MM.1S (cell line): ENCODE measurements at regions not wholly inside any gene's neighbourhood (a gene's known extent, or its start where the extent isn't known, plus 50 kb on each side); places are given as distances from the start of the nearest gene placed in this dataset.

ENCODE experiments used
- DNase-seq: peaks from one replicate; pipeline ENCODE4 v3.0.0-alpha.2; 2015
- H2AFZ ChIP-seq: fragments of 300-600 bp; sonication (generic); 2 replicates; pipeline ENCODE4 v1.6.0; 2016; ENCODE audit warnings: antibody characterized with exemption, low read length
- H3F3A ChIP-seq: fragments of 300-600 bp; sonication (generic); 2 replicates; pipeline ENCODE4 v1.6.1; 2016; ENCODE audit warnings: mild to moderate bottlenecking, antibody characterized with exemption, low read length, moderate library complexity, mixed read lengths; ENCODE audit not compliant: insufficient read depth
- H3K27ac ChIP-seq: fragments of 300-600 bp; sonication (generic); 2 replicates; pipeline ENCODE4 v1.5.1; 2016; ENCODE audit warnings: mild to moderate bottlenecking, low read length
- H3K27me3 ChIP-seq: fragments of 300-600 bp; sonication (generic); replicated peaks from 2 replicates; pipeline ENCODE4 v1.6.0; 2016; ENCODE audit warnings: low read length; ENCODE audit not compliant: insufficient read depth
- H3K36me3 ChIP-seq: fragments of 300-600 bp; sonication (generic); replicated peaks from 2 replicates; pipeline ENCODE4 v1.6.1; 2016; ENCODE audit warnings: mild to moderate bottlenecking, low read length, mixed read lengths; ENCODE audit not compliant: insufficient read depth
- H3K4me1 ChIP-seq: fragments of 300-600 bp; sonication (generic); 2 replicates; pipeline ENCODE4 v1.6.1; 2016; ENCODE audit warnings: low read length, mixed read lengths
- H3K4me2 ChIP-seq: fragments of 300-600 bp; sonication (generic); 2 replicates; pipeline ENCODE4 v1.6.0; 2016; ENCODE audit warnings: low read depth, low read length
- H3K4me3 ChIP-seq: fragments of 300-600 bp; sonication (generic); 2 replicates; pipeline ENCODE4 v1.5.1; 2016; ENCODE audit warnings: low read length, mixed read lengths
- H3K79me2 ChIP-seq: fragments of 300-600 bp; sonication (generic); 2 replicates; pipeline ENCODE4 v1.6.1; 2016; ENCODE audit warnings: mixed run types, low read length, mixed read lengths
- H3K9ac ChIP-seq: fragments of 300-600 bp; sonication (generic); 2 replicates; pipeline ENCODE4 v1.6.1; 2016; ENCODE audit warnings: low read length, mixed read lengths
- H3K9me2 ChIP-seq: fragments of 300-600 bp; sonication (generic); replicated peaks from 2 replicates; pipeline ENCODE4 v1.6.1; 2016; ENCODE audit warnings: mild to moderate bottlenecking, low read length, mixed read lengths; ENCODE audit not compliant: insufficient read depth
- H3K9me3 ChIP-seq: fragments of 300-600 bp; sonication (generic); replicated peaks from 2 replicates; pipeline ENCODE4 v1.6.1; 2016; ENCODE audit warnings: mild to moderate bottlenecking, low read length, mixed read lengths; ENCODE audit not compliant: insufficient read depth
- H4K20me1 ChIP-seq: fragments of 300-600 bp; sonication (generic); 2 replicates; pipeline ENCODE4 v1.6.1; 2016; ENCODE audit warnings: mild to moderate bottlenecking, low read length, moderate library complexity, mixed read lengths; ENCODE audit not compliant: insufficient read depth
- CTCF ChIP-seq: fragments of 300-600 bp; sonication (generic); IDR thresholded peaks from 2 replicates; pipeline ENCODE4 v1.5.1; 2016; ENCODE audit warnings: antibody characterized with exemption, low read length, mixed read lengths
- EZH2 ChIP-seq: fragments of 300-600 bp; sonication (generic); optimal IDR thresholded peaks from 2 replicates; pipeline ENCODE3; 2017; ENCODE audit warnings: low read depth, mild to moderate bottlenecking, antibody characterized with exemption, low read length, mixed read lengths
- EZH2phosphoT487 ChIP-seq: fragments of 300-600 bp; sonication (generic); IDR thresholded peaks from 2 replicates; pipeline ENCODE4 v1.6.1; 2018; ENCODE audit warnings: antibody characterized with exemption, low read length

- no peaks in the 10 kb centered on the region for H3K9me2 ChIP-seq
- H3K9ac ChIP-seq: no peak overlapping the region
- peaks cover 43% of the 10 kb centered on the region for H3K4me1 ChIP-seq
- no peaks in the 10 kb centered on the region for H3K9me3 ChIP-seq
- no peak overlapping the region for H3K27ac ChIP-seq
- TF ChIP-seq EZH2 (no peak), EZH2phosphoT487 (no peak), CTCF (no peak)
- H3K79me2 ChIP-seq: no peaks in the 10 kb centered on the region
- H4K20me1 ChIP-seq: no peaks in the 10 kb centered on the region
- H3K4me2 ChIP-seq: no peak overlapping the region
- no peaks in the 10 kb centered on the region for H3K27me3 ChIP-seq
- H3K36me3 ChIP-seq: no peaks in the 10 kb centered on the region
- DNase-seq: no peak
- H3F3A ChIP-seq: peaks cover 37% of the 10 kb centered on the region
- no peak overlapping the region for H3K4me3 ChIP-seq
- no peak overlapping the region for H2AFZ ChIP-seq
Observed at GRCh38 chr2:43129676-43130547, 96.5 kb downstream of the ZFP36L2 start.

- Histone ChIP-seq H3K79me2 (no peaks in the 10 kb centered on the region), H3K27me3 (no peaks in the 10 kb centered on the region), H3F3A (peaks cover 26% of the 10 kb centered on the region), H3K9me2 (no peaks in the 10 kb centered on the region), H3K36me3 (no peaks in the 10 kb centered on the region), H2AFZ (no peak overlapping the region), H3K4me2 (no peak overlapping the region), H3K9ac (no peak overlapping the region), H3K4me1 (peaks cover 31% of the 10 kb centered on the region), H3K9me3 (no peaks in the 10 kb centered on the region), H3K4me3 (no peak overlapping the region), H4K20me1 (no peaks in the 10 kb centered on the region), H3K27ac (no peak overlapping the region)
- TF ChIP-seq EZH2phosphoT487 (no peak), EZH2 (no peak), CTCF (no peak)
- no peak for DNase-seq
Observed at GRCh38 chr2:43128559-43128955, 97.8 kb downstream of the ZFP36L2 start.

- Histone ChIP-seq H3K4me2 (no peak overlapping the region), H3F3A (peaks cover 21% of the 10 kb centered on the region), H3K4me1 (peaks cover 26% of the 10 kb centered on the region), H3K9me3 (no peaks in the 10 kb centered on the region), H4K20me1 (no peaks in the 10 kb centered on the region), H3K4me3 (no peak overlapping the region), H3K27ac (no peak overlapping the region), H3K79me2 (no peaks in the 10 kb centered on the region), H2AFZ (no peak overlapping the region), H3K9me2 (no peaks in the 10 kb centered on the region), H3K36me3 (no peaks in the 10 kb centered on the region), H3K27me3 (no peaks in the 10 kb centered on the region), H3K9ac (no peak overlapping the region)
- no peak for DNase-seq
- TF ChIP-seq EZH2phosphoT487: no peak
- TF ChIP-seq EZH2: no peak
- no peak for TF ChIP-seq CTCF
Observed at GRCh38 chr2:43127941-43128558, 98.4 kb downstream of the ZFP36L2 start.
